H1 (cell line): ENCODE measurements at regions not wholly inside any gene's neighbourhood (a gene's known extent, or its start where the extent isn't known, plus 50 kb on each side); places are given as distances from the start of the nearest gene placed in this dataset.

Experiments used
- CTCF ChIA-PET: fragments of 300-600 bp; sonication (Branson Sonifier 250); formaldehyde crosslinking; loops from one replicate; lab custom pipeline; 2021; ENCODE audit not compliant: partially characterized antibody; lab: Charles Lee
- POLR2A ChIA-PET: fragments of 300-600 bp; sonication (Branson Sonifier 250); formaldehyde crosslinking; loops from one replicate; lab custom pipeline; 2021; ENCODE audit warnings: inconsistent platforms; ENCODE audit not compliant: partially characterized antibody; lab: Charles Lee
- DNase-seq, 2 experiments: peaks; one replicate each; pipeline versions ENCODE4 v3.0.0 to v3.0.0-alpha.2; 2010 to 2022; ENCODE audit warnings: low spot score in 2 of 2, low read depth in 1 of 2, mixed read lengths in 1 of 2
- FAIRE-seq: peaks from 2 replicates; lab custom pipeline; 2011; peaks lifted over from hg19 to GRCh38; lab: Jason Lieb, UNC
- H2AFZ ChIP-seq: 2 replicates; pipeline ENCODE4 v1.8.1; 2012; ENCODE audit warnings: low read length, inconsistent platforms
- H2AK5ac ChIP-seq: 2 replicates; pipeline ENCODE4 v1.6.1; 2013; ENCODE audit warnings: low read depth, low read length
- H2BK120ac ChIP-seq: replicated peaks from 2 replicates; pipeline ENCODE3; 2013; ENCODE audit warnings: low read depth, low read length, inconsistent platforms
- H2BK12ac ChIP-seq: 2 replicates; pipeline ENCODE4 v1.6.1; 2013; ENCODE audit warnings: low read depth, low read length
- H2BK15ac ChIP-seq: 2 replicates; pipeline ENCODE4 v1.6.1; 2013; ENCODE audit warnings: low read length
- H2BK20ac ChIP-seq: 2 replicates; pipeline ENCODE4 v1.6.1; 2013; ENCODE audit warnings: low read length
- H2BK5ac ChIP-seq: 2 replicates; pipeline ENCODE4 v1.6.1; 2013; ENCODE audit warnings: low read depth, low read length
- H3K14ac ChIP-seq: 2 replicates; pipeline ENCODE4 v1.6.1; 2013; ENCODE audit warnings: inconsistent platforms; ENCODE audit not compliant: insufficient read length
- H3K18ac ChIP-seq: 2 replicates; pipeline ENCODE4 v1.6.1; 2013; ENCODE audit warnings: low read length; ENCODE audit errors: extremely low read depth
- H3K23ac ChIP-seq: 2 replicates; pipeline ENCODE4 v1.6.1; 2013; ENCODE audit warnings: inconsistent platforms; ENCODE audit not compliant: insufficient read length
- H3K23me2 ChIP-seq: 2 replicates; pipeline ENCODE4 v1.6.1; 2013; ENCODE audit warnings: low read depth, low read length
- H3K27ac ChIP-seq: 2 replicates; pipeline ENCODE4 v1.6.1; 2011; ENCODE audit warnings: low read depth, low read length, inconsistent platforms
- H3K27me3 ChIP-seq, 4 experiments: replicated peaks in 1 of 4; 1 replicate in 1 of 4; 2 replicates in 3 of 4; pipeline versions ENCODE4 v1.6.1 to v1.8.1; 2011 to 2013; ENCODE audit warnings: low read length in 3 of 4, mild to moderate bottlenecking in 3 of 4, inconsistent platforms in 2 of 4, mixed read lengths in 2 of 4, moderate library complexity in 1 of 4; ENCODE audit not compliant: control insufficient read depth in 3 of 4, insufficient read depth in 3 of 4; ENCODE audit errors: extremely low read depth in 1 of 4
- H3K36me3 ChIP-seq, 4 experiments: 2 replicates each; pipeline versions ENCODE4 v1.6.1 to v1.8.1; 2011 to 2013; ENCODE audit warnings: mild to moderate bottlenecking in 4 of 4, low read length in 3 of 4, moderate library complexity in 2 of 4, control low read depth in 1 of 4, inconsistent platforms in 1 of 4; ENCODE audit not compliant: insufficient read depth in 4 of 4, control insufficient read depth in 2 of 4
- H3K4ac ChIP-seq: replicated peaks from 2 replicates; pipeline ENCODE3; 2013; ENCODE audit warnings: low read length, low read depth, mixed read lengths, inconsistent platforms; ENCODE audit not compliant: insufficient read length
- H3K4me1 ChIP-seq, 4 experiments: replicated peaks in 1 of 4; 1 replicate in 1 of 4; 2 replicates in 3 of 4; pipeline versions ENCODE4 v1.6.1 to v1.8.1; 2011 to 2013; ENCODE audit warnings: low read length in 3 of 4, inconsistent platforms in 2 of 4, mixed read lengths in 1 of 4; ENCODE audit not compliant: insufficient read depth in 4 of 4, control insufficient read depth in 3 of 4
- H3K4me2 ChIP-seq, 2 experiments: 2 replicates each; pipeline versions ENCODE4 v1.6.1 to v1.8.1; 2011 to 2013; ENCODE audit warnings: low read depth in 2 of 2, low read length in 2 of 2, control low read depth in 1 of 2, inconsistent platforms in 1 of 2, mild to moderate bottlenecking in 1 of 2; ENCODE audit not compliant: insufficient read depth in 1 of 2
- H3K4me3 ChIP-seq, 4 experiments: fragments of 200-600, 300-600 bp in 1 of 4; sonication (generic), shearing (Covaris generic), sonication (Bioruptor Twin) in 1 of 4; 2 replicates each; pipeline versions ENCODE4 v1.5.1 to v1.8.1; 2011 to 2016; ENCODE audit warnings: low read length in 4 of 4, low read depth in 3 of 4, control low read depth in 2 of 4, inconsistent platforms in 2 of 4, mild to moderate bottlenecking in 2 of 4, mixed read lengths in 1 of 4, moderate library complexity in 1 of 4; ENCODE audit not compliant: insufficient read depth in 2 of 4; ENCODE audit errors: extremely low read depth in 1 of 4
- H3K56ac ChIP-seq: replicated peaks from 2 replicates; pipeline ENCODE3; 2013; ENCODE audit warnings: low read depth, mild to moderate bottlenecking, mixed read lengths, low read length, inconsistent platforms; ENCODE audit not compliant: insufficient read length
- H3K79me1 ChIP-seq: 2 replicates; pipeline ENCODE4 v1.6.1; 2013; ENCODE audit warnings: low read depth, low read length, control low read depth
- H3K79me2 ChIP-seq, 2 experiments: 2 replicates each; pipeline versions ENCODE4 v1.6.1 to v1.8.1; 2012 to 2013; ENCODE audit warnings: low read length in 2 of 2, mild to moderate bottlenecking in 2 of 2, inconsistent platforms in 1 of 2; ENCODE audit not compliant: insufficient read depth in 2 of 2, control insufficient read depth in 1 of 2
- H3K9ac ChIP-seq, 4 experiments: replicated peaks in 1 of 4; 1 replicate in 1 of 4; 2 replicates in 3 of 4; pipeline versions ENCODE4 v1.6.1 to v1.8.1; 2011 to 2013; ENCODE audit warnings: low read depth in 3 of 4, low read length in 3 of 4, control low read depth in 2 of 4, mild to moderate bottlenecking in 2 of 4, moderate library complexity in 2 of 4, inconsistent platforms in 1 of 4; ENCODE audit errors: extremely low read depth in 1 of 4
- H3K9me3 ChIP-seq, 2 experiments: 2 replicates each; pipeline versions ENCODE4 v1.6.1 to v1.8.1; 2012 to 2013; ENCODE audit warnings: mild to moderate bottlenecking in 2 of 2, moderate library complexity in 2 of 2, control low read depth in 1 of 2, inconsistent platforms in 1 of 2, low read depth in 1 of 2, low read length in 1 of 2, mixed read lengths in 1 of 2; ENCODE audit not compliant: insufficient read depth in 2 of 2
- H4K20me1 ChIP-seq, 2 experiments: replicated peaks in 1 of 2; 2 replicates each; pipeline versions ENCODE3 to v1.8.1; 2011 to 2013; ENCODE audit warnings: inconsistent platforms in 2 of 2, low read length in 2 of 2, mild to moderate bottlenecking in 1 of 2; ENCODE audit not compliant: insufficient read depth in 2 of 2, control insufficient read depth in 1 of 2
- H4K5ac ChIP-seq: 2 replicates; pipeline ENCODE4 v1.6.1; 2013; ENCODE audit warnings: low read length, low read depth, mixed read lengths, inconsistent platforms; ENCODE audit not compliant: insufficient read length
- H4K8ac ChIP-seq: 2 replicates; pipeline ENCODE4 v1.8.0; 2013; ENCODE audit warnings: mild to moderate bottlenecking, moderate library complexity, low read length, inconsistent platforms; ENCODE audit not compliant: insufficient read depth; ENCODE audit errors: extremely low read depth
- H4K91ac ChIP-seq: replicated peaks from 2 replicates; pipeline ENCODE3; 2013; ENCODE audit warnings: low read length, mixed read lengths, inconsistent platforms; ENCODE audit not compliant: insufficient read length
- BCL11A ChIP-seq, 2 experiments: IDR thresholded peaks; one replicate each; pipeline ENCODE4 v1.6.1; 2011; ENCODE audit warnings: low read depth in 2 of 2, low read length in 2 of 2, mild to moderate bottlenecking in 2 of 2
- CBX5 ChIP-seq: fragments of 300-800, 300-1000 bp; sonication (generic); IDR thresholded peaks from 2 replicates; pipeline ENCODE4 v1.7.1; 2016; ENCODE audit warnings: antibody characterized with exemption, low read length, low read depth
- CREB1 ChIP-seq: IDR thresholded peaks from 2 replicates; pipeline ENCODE4 v1.6.1; 2012; ENCODE audit warnings: inconsistent platforms
- EZH2 ChIP-seq: fragments of 200-600 bp; sonication (generic); IDR thresholded peaks from 2 replicates; pipeline ENCODE4 v1.7.1; 2012; ENCODE audit warnings: low read depth, mild to moderate bottlenecking, moderate library complexity, low read length, inconsistent platforms; ENCODE audit not compliant: severe bottlenecking
- GABPA ChIP-seq: IDR thresholded peaks from 2 replicates; pipeline ENCODE4 v1.6.1; 2011; ENCODE audit warnings: mild to moderate bottlenecking, low read length, moderate library complexity, borderline replicate concordance; ENCODE audit not compliant: insufficient read depth
- KDM4A ChIP-seq: IDR thresholded peaks from one replicate; pipeline ENCODE4 v1.7.1; 2012; ENCODE audit warnings: low read depth, mild to moderate bottlenecking, moderate library complexity, low read length, inconsistent platforms; ENCODE audit not compliant: severe bottlenecking
- NANOG ChIP-seq: IDR thresholded peaks from 2 replicates; pipeline ENCODE4 v1.6.1; 2011; ENCODE audit warnings: low read length, low read depth, mild to moderate bottlenecking, inconsistent platforms; ENCODE audit not compliant: insufficient read depth, poor library complexity, severe bottlenecking
- PHF8 ChIP-seq: fragments of 200-600 bp; sonication (generic); conservative IDR thresholded peaks from 2 replicates; pipeline ENCODE4 v1.7.1; 2012; ENCODE audit warnings: low read depth, mild to moderate bottlenecking, inconsistent platforms, low read length, moderate library complexity
- POLR2A ChIP-seq, 2 experiments: IDR thresholded peaks; 1 replicate in 1 of 2; 2 replicates in 1 of 2; pipeline ENCODE4 v1.6.1; 2011; ENCODE audit warnings: low read depth in 2 of 2, low read length in 2 of 2, mild to moderate bottlenecking in 2 of 2; ENCODE audit errors: control extremely low read depth in 1 of 2
- RXRA ChIP-seq: IDR thresholded peaks from 2 replicates; pipeline ENCODE4 v1.6.1; 2011; ENCODE audit warnings: low read depth, mild to moderate bottlenecking, low read length, moderate library complexity; ENCODE audit not compliant: insufficient read depth
- SIRT6 ChIP-seq: IDR thresholded peaks from one replicate; pipeline ENCODE4 v1.7.1; 2012; ENCODE audit warnings: low read length, inconsistent platforms
- SRF ChIP-seq: IDR thresholded peaks from 2 replicates; pipeline ENCODE4 v1.6.1; 2011; ENCODE audit warnings: mild to moderate bottlenecking, low read depth, low read length, moderate library complexity
- TAF7 ChIP-seq: optimal IDR thresholded peaks from 2 replicates; pipeline ENCODE3; 2011; ENCODE audit warnings: low read depth, mild to moderate bottlenecking, inconsistent platforms, low read length, moderate library complexity, borderline replicate concordance
- TBP ChIP-seq: IDR thresholded peaks from 2 replicates; pipeline ENCODE4 v1.6.1; 2011; ENCODE audit warnings: low read depth, low read length, improper control_type of control experiment
- TCF12 ChIP-seq: IDR thresholded peaks from 2 replicates; pipeline ENCODE4 v1.6.1; 2011; ENCODE audit warnings: low read depth, mild to moderate bottlenecking, low read length
- WGBS, 2 experiments: shearing (Covaris generic) in 1 of 2; methylation state at CpG; one replicate each; pipeline versions ENCODE4 v1.1.6 to v1.1.7; 2013 to 2015; ENCODE audit warnings: low lambda C conversion rate in 2 of 2, mixed read lengths in 2 of 2, inconsistent platforms in 1 of 2, low coverage in 1 of 2, missing lambda C conversion rate in 1 of 2; ENCODE audit not compliant: insufficient replicate concordance in 2 of 2, insufficient coverage in 1 of 2, insufficient read length in 1 of 2; ENCODE audit errors: extremely low coverage in 1 of 2, missing lambda C conversion rate in 1 of 2; 5-methylcytosine and 5-hydroxymethylcytosine counted together

DNA sequence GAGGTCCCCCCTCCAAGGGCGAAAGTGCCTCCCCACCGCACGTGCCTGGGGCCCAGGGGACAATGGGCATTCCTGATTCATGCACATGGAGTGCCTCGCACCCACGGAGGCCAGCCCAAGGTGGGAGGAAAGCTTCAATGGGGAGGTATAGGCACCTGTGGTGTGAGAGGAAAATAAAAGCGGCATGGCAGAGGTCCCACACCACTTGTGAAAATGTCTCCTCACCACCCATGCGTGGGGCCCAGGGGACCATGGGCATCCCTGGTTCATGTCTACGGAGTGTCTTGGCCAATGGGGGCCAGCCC, 384.7 kb downstream of the ALG10 start:
- no peak overlapping the region for H2AFZ ChIP-seq
- no peaks in the 10 kb centered on the region for H4K20me1 ChIP-seq
- no peak overlapping the region for H4K91ac ChIP-seq
- H3K4ac ChIP-seq = no peak overlapping the region
- no peak for DNase-seq
- no peak overlapping the region for H3K27ac ChIP-seq
- H3K23me2 ChIP-seq = no peaks in the 10 kb centered on the region
- no peak overlapping the region for H4K5ac ChIP-seq
- H3K4me2 ChIP-seq = no peak overlapping the region
- H3K36me3 ChIP-seq = no peaks in the 10 kb centered on the region
- H3K27me3 ChIP-seq = no peaks in the 10 kb centered on the region
- no peak overlapping the region for H3K14ac ChIP-seq
- no peak overlapping the region for H2BK120ac ChIP-seq
- CTCF ChIA-PET = no interaction called here
- POLR2A ChIA-PET = no interaction called here
- H3K56ac ChIP-seq = no peak overlapping the region
- H3K23ac ChIP-seq = no peak overlapping the region
- no peak overlapping the region; the same call in 1 of the 2 replicates for H4K8ac ChIP-seq
- 81% methylated on average over 7 of the region's 8 CpGs; no CpG with 5 or more reads in 1 of the 2 experiments for WGBS, 2 experiments
- no peak overlapping the region for H3K4me3 ChIP-seq
- no peak overlapping the region for H3K9ac ChIP-seq
- no peak for FAIRE-seq
- H2AK5ac ChIP-seq = no peak overlapping the region
- no peak overlapping the region for H2BK12ac ChIP-seq
- no peaks in the 10 kb centered on the region for H3K4me1 ChIP-seq
- no peak overlapping the region for H3K18ac ChIP-seq
- H2BK5ac ChIP-seq = no peak overlapping the region
- H3K9me3 ChIP-seq = peaks cover 74 to 78% of the 10 kb centered on the region in 2 experiments
- H3K79me1 ChIP-seq = no peaks in the 10 kb centered on the region
- no peak overlapping the region for H2BK20ac ChIP-seq
- no peaks in the 10 kb centered on the region for H3K79me2 ChIP-seq
- no peak overlapping the region for H2BK15ac ChIP-seq
- no peak for TF ChIP-seq PHF8
- TF ChIP-seq KDM4A = no peak
- no peak for TF ChIP-seq POLR2A (IDR thresholded peaks at IDR 0.05; ENCODE audit: control extremely low read depth in 1 of 2, low read depth in 2 of 2, low read length in 2 of 2)
- TF ChIP-seq TAF7 = no peak
- TF ChIP-seq TBP = no peak
- no peak for TF ChIP-seq GABPA
- TF ChIP-seq NANOG = no peak
- no peak for TF ChIP-seq EZH2
- no peak for TF ChIP-seq CBX5
- no peak for TF ChIP-seq TCF12
- no peak for TF ChIP-seq RXRA
- no peak for TF ChIP-seq SRF
- no peak for TF ChIP-seq SIRT6
- no peak for TF ChIP-seq BCL11A (IDR thresholded peaks at IDR 0.05; ENCODE audit: low read depth in 2 of 2, low read length in 2 of 2)
- no peak for TF ChIP-seq CREB1
